CD4-positive, alpha-beta T cell treated with Interleukin-17A for 4 hours (primary cell): ENCODE measurements at regions not wholly inside any gene's neighbourhood (a gene's known extent, or its start where the extent isn't known, plus 50 kb on each side); places are given as distances from the start of the nearest gene placed in this dataset.

Source experiments
- DNase-seq: peaks from one replicate; pipeline ENCODE4 v3.0.0-alpha.2; 2020; ENCODE audit warnings: mixed read lengths

- DNase-seq = no peak
Measured at GRCh38 chr20:50258790-50259483, 68.3 kb downstream of the CEBPB start.

DNA sequence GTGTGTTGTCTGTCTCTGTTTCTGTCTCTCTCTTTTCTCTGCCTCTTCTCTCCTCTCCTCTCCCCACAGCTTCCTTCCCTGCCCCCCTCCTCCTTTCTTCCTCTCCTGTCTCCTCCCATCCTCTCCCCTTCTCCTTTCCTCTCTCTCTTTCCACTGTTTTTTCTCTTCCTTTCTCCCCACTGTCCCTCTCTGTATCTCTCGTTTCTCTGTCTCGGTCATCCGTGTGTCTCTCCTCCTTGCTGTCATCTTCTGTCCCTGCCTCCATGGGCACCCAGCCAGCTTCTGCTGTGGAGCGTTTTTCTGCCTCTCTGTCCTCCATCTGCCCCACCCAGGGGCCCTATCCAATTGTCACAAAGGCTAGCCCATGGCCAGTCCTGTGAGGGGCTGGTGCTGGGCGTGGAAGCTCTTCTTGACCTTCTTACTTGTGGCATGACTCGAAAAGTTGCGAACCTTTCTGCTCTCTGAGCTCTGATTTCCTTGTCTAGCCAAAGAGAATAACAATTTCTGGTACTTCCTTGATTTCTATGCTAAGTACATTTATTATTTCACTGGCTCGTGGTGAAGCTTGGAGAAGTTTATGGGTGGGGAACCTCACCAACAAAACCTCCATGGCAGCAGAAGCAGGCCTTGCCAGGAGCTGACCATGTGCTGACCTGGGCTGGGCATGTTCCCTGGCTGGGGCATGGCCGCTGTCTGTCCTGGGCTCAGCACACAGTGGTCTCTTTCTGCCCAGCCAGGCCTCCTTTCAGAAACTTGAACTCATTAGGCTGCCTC lies 69.3 kb downstream of the CEBPB start:
- DNase-seq = no peak

GRCh38 chr20:50260479-50261221 lies 70.0 kb downstream of the CEBPB start:
- no peak for DNase-seq

- DNase-seq = no peak
Measured at GRCh38 chr20:50261471-50262212, 71.0 kb downstream of the CEBPB start.

GRCh38 chr20:50263831-50264230 lies 73.2 kb downstream of the CEBPB start:
- no peak for DNase-seq

- no peak for DNase-seq
Measured at GRCh38 chr20:50264534-50265145, 74.0 kb downstream of the CEBPB start.

- no peak for DNase-seq
Measured at GRCh38 chr20:50265245-50265946, 74.8 kb downstream of the CEBPB start.

GRCh38 chr20:50266293-50267040 lies 75.8 kb downstream of the CEBPB start:
- DNase-seq = no peak

DNA sequence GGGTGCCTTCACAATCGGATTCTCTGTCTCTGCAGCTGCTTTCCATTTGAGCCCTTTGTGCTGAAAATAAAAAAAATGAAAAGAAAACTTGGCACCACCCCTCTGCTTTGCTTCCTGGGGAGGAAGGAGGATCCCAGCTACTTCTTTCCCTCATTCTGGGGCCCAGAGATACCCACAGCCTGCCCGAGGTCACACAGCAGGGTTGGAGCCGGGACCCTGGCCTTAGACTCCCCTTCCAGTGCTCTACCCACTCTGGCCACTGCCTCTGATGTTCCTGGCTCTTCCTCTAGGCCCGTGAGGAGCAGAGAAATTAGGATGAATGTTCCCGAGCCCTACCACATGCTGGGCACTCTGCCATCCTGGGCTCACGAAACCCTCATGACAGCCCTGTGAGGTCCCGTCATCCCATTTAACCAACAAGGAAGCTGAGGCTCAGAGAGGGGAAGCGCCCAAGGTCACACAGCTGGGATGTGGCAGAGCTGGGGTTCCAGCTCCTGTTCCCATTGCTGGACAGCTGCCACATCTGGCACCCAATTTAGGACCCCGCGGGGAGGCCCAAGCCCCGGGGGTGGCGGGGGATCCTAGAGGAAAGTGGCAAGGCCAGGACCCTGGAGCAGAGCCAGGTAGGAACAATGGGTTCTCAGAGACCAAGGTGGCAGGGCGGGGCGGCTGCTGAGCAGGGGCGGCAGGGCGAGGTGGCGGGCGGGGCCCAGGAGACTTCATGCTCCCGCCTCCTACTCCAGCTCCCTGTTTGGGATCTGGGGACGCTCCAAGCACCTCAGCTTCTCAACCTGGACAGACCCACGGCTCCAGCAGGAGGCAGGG lies 76.6 kb downstream of the CEBPB start:
- no peak for DNase-seq

GRCh38 chr20:50267866-50268219 lies 77.2 kb downstream of the CEBPB start:
- DNase-seq = no peak

GRCh38 chr20:50269091-50270033 lies 78.7 kb downstream of the CEBPB start:
- DNase-seq = no peak

- DNase-seq = no peak
Measured at GRCh38 chr20:50270034-50270395, 79.4 kb downstream of the CEBPB start.

- no peak for DNase-seq
Measured at GRCh38 chr20:50270569-50270968, 79.9 kb downstream of the CEBPB start.

GRCh38 chr20:50271176-50271575 lies 80.5 kb downstream of the CEBPB start:
- no peak for DNase-seq

DNA sequence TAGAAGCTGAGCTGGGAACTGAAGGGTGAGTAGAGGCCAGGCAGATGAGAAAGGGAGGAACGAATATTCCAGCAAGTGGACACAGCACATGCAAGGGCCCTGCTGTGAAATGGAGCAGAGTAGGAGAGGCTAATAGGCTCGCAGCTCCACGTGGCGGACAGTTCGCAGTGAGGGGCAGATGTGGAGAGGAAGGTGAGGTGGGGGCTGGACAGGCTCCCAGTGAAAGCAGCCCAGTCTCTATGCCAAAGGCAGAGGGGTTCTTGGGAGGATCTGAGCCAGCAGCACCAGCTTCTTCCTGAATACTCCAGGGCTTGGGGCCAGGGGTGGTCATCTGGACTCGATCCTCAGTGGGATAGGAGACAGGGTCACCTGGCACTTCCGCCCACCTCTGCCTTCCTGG lies 81.0 kb downstream of the CEBPB start:
- DNase-seq = no peak

DNA sequence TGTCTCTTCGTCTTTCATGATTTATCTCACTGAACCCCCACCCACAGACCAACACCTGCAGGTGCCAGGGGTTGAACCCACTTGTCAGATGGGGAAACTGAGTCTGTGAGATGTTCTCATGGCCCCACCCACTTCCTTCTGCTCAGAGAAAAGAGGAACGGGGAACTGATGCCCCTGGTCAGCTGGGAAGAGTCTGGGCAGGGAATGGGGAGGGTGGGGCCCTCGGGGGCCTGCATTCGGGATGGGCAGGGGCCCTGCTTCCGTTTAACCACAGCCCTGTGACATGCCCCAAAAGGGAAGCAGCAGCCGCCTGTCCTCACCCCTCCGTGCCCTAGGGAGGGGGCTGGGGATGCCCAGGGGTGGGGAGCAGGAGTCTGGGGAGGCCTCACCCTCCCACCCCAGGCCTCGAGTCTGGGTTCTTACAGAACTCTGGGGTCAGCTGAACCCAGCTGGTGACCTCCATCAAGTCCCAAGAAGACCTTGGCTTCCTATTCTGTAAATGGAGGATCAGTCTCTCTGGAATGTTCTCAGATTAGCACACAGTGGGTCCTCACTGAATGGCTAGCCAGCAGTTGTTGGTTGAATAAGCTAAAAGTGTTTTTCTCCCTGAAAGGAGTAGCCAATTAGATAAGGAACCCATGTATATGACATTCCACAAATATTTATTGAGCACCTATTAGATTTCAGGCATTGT lies 81.5 kb downstream of the CEBPB start:
- no peak for DNase-seq

DNA sequence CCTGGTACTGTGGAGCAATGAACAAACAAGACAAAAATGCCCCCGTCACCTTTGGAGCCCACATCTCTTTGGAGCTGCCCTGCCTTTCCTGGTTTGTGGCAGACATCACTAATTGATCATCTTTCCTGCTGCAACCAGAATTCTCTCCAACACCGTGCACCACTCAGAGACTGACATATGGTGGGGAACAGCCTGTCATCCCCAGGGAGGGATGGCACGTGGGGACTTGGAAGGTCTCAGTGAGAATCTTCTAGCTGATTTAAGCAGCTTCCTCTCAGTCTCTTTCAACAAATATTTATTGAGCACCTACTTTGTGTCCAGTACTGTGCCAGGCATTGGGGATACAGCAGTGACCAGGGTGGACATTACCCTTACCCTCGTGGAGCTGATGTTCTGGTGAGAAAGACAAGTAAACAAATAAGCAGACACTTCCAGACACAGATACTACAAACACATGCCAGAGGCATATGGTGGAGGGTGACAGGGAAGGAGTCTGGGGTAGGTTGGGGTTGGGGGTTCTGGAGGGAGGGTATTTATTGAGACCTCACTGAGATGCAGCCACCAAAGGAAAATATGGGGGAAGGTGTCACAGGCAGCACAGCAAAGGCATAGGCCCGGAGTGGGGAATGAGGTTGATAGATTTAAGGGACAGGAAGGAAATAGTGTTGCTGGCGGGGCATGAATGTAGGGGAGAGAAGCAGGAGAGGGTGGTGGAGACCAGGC lies 82.3 kb downstream of the CEBPB start:
- no peak for DNase-seq
